Vagina (tissue), 2 donors: ENCODE measurements at regions not wholly inside any gene's neighbourhood (a gene's known extent, or its start where the extent isn't known, plus 50 kb on each side); places are given as distances from the start of the nearest gene placed in this dataset.

ENCODE experiments used
- DNase-seq, 2 donors: peaks; one replicate each; pipeline ENCODE4 v3.0.0-alpha.2; 2017; ENCODE audit errors: extremely low spot score in 2 of 2
- H3K27ac ChIP-seq: fragments of 200-600 bp; sonication (generic); one replicate; pipeline ENCODE4 v1.5.1; 2019
- H3K27me3 ChIP-seq: fragments of 200-600 bp; sonication (generic); one replicate; pipeline ENCODE4 v1.5.1; 2019
- H3K36me3 ChIP-seq, 2 donors: fragments of 200-600 bp; sonication (generic); one replicate each; pipeline ENCODE4 v1.5.1; 2017 to 2019
- H3K4me1 ChIP-seq: fragments of 200-600 bp; sonication (generic); one replicate; pipeline ENCODE4 v1.5.1; 2019
- H3K4me3 ChIP-seq, 2 donors: fragments of 200-600 bp; sonication (generic); 1 replicate in 1 of 2; 2 replicates in 1 of 2; pipeline ENCODE4 v1.5.1; 2016 to 2019
- H3K9me3 ChIP-seq: fragments of 200-600 bp; sonication (generic); one replicate; pipeline ENCODE4 v1.5.1; 2019
- CTCF ChIP-seq, 3 experiments: fragments of 450-650 bp in 2 of 3; fragments of 200-600 bp in 1 of 3; sonication (generic) in 1 of 3; IDR thresholded peaks; one replicate each; pipeline ENCODE4 v1.5.1; 2017 to 2019; ENCODE audit warnings: antibody characterized with exemption in 3 of 3, mild to moderate bottlenecking in 2 of 3, moderate library complexity in 2 of 3
- POLR2A ChIP-seq, 2 donors: fragments of 450-650 bp; IDR thresholded peaks; one replicate each; pipeline ENCODE4 v1.6.1; 2017; ENCODE audit warnings: antibody characterized with exemption in 2 of 2, mild to moderate bottlenecking in 2 of 2, moderate library complexity in 2 of 2
- POLR2AphosphoS5 ChIP-seq, 2 donors: sonication (generic); formaldehyde crosslinking; IDR thresholded peaks; one replicate each; pipeline ENCODE4 v1.9.0; 2017; ENCODE audit warnings: antibody characterized with exemption in 2 of 2, mild to moderate bottlenecking in 2 of 2, low read depth in 1 of 2; ENCODE audit not compliant: insufficient read depth in 1 of 2
- intact Hi-C: fragments of 100-400 bp; cut with DNase I; formaldehyde crosslinking; loops from one replicate; pipeline ENCODE4 v1.15.1; 2023

DNA sequence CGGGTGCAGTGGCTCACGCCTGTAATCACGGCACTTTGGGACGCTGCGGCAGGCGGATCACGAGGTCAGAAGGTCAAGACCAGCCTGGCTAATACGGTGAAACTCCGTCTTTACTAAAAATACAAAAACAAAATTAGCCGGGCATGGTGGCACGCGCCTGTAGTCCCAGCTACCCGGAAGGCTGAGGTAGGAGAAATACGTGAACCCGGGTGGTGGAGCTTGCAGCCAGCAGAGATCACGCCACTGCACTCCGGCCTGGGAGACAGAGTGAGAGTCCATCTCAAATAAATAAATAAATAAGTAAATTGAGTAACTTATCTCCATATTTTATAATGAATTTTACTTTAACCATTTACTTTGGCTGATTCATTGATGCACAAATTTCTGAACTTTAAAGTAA is 1913.3 kb downstream of the PCDH7 start:
- intact Hi-C loops, result no loop called here
- H3K9me3 ChIP-seq, result no peaks in the 10 kb centered on the region
- no peak for DNase-seq
- no peaks in the 10 kb centered on the region for H3K4me1 ChIP-seq
- H3K4me3 ChIP-seq, result no peak overlapping the region
- no peak for TF ChIP-seq POLR2AphosphoS5 (IDR thresholded peaks at IDR 0.05; ENCODE audit: insufficient read depth in 1 of 2, low read depth in 1 of 2)
- no peak for TF ChIP-seq POLR2A (IDR thresholded peaks at IDR 0.05)
- TF ChIP-seq CTCF (IDR thresholded peaks at IDR 0.05), result no peak
- H3K36me3 ChIP-seq, result no peaks in the 10 kb centered on the region
- H3K27ac ChIP-seq, result no peak overlapping the region
- no peaks in the 10 kb centered on the region for H3K27me3 ChIP-seq

DNA sequence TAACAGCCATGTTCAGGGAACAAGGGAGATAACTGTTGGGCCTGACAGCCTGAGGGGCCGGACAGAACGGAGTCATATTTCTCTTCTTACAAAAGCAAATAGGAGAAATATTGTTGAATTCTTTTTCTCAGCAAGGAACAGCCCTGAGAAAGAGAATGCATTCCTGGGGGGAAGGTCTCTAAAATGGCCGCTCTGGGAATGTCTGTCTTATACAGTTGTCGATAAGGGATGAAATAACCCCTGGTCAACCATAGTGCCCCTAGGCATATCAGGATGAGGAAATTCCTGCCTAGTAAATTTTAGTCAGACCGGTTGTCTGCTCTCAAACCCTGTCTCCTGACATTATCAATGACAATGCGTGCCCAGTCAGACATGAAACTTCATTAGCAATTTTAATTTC is 1925.5 kb downstream of the PCDH7 start:
- intact Hi-C loops, result no loop called here
- Histone ChIP-seq H3K9me3 (no peaks in the 10 kb centered on the region), H3K27me3 (no peaks in the 10 kb centered on the region), H3K4me3 (no peak overlapping the region), H3K4me1 (no peaks in the 10 kb centered on the region), H3K27ac (no peak overlapping the region), H3K36me3 (no peaks in the 10 kb centered on the region)
- TF ChIP-seq POLR2AphosphoS5 (IDR thresholded peaks at IDR 0.05; ENCODE audit: insufficient read depth in 1 of 2, low read depth in 1 of 2), result no peak
- no peak for TF ChIP-seq POLR2A (IDR thresholded peaks at IDR 0.05)
- no peak for TF ChIP-seq CTCF (IDR thresholded peaks at IDR 0.05)
- DNase-seq, result no peak

- intact Hi-C loops, result no loop called here
- H3K27ac ChIP-seq, result no peak overlapping the region
- no peaks in the 10 kb centered on the region for H3K9me3 ChIP-seq
- H3K27me3 ChIP-seq, result no peaks in the 10 kb centered on the region
- no peak for TF ChIP-seq POLR2A (IDR thresholded peaks at IDR 0.05)
- no peak for TF ChIP-seq POLR2AphosphoS5 (IDR thresholded peaks at IDR 0.05; ENCODE audit: insufficient read depth in 1 of 2, low read depth in 1 of 2)
- no peak overlapping the region for H3K4me3 ChIP-seq
- no peaks in the 10 kb centered on the region for H3K4me1 ChIP-seq
- DNase-seq, result no peak
- H3K36me3 ChIP-seq, result no peaks in the 10 kb centered on the region
Observed at GRCh38 chr4:32658019-32658418, 1937.8 kb downstream of the PCDH7 start.

DNA sequence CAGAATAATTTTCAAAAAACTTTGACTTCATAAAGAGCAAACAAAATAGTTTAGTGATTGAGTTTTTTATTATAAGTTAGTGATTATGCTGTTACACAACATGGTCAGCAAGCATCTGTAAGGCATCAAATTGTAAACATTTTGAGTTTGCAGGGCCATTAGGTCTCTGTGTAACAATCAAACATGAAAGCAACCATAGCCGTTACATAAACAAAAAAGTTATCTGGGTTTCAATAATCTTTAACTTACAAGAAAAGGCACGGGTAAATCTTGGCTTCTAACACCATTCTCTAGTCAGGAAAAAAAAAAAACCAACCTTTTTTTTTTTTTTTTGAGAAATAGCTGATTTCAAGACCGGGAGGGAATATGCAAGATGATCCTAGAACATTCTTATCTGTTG is 1941.1 kb downstream of the PCDH7 start:
- no peaks in the 10 kb centered on the region for H3K27me3 ChIP-seq
- H3K9me3 ChIP-seq, result no peaks in the 10 kb centered on the region
- no peak for DNase-seq
- no peak overlapping the region for H3K4me3 ChIP-seq
- H3K4me1 ChIP-seq, result no peaks in the 10 kb centered on the region
- intact Hi-C loops, result no loop called here
- H3K27ac ChIP-seq, result no peak overlapping the region
- no peaks in the 10 kb centered on the region for H3K36me3 ChIP-seq
- TF ChIP-seq CTCF (IDR thresholded peaks at IDR 0.05), result no peak
- no peak for TF ChIP-seq POLR2AphosphoS5 (IDR thresholded peaks at IDR 0.05; ENCODE audit: insufficient read depth in 1 of 2, low read depth in 1 of 2)
- TF ChIP-seq POLR2A (IDR thresholded peaks at IDR 0.05), result no peak

- no peak overlapping the region for H3K27ac ChIP-seq
- H3K36me3 ChIP-seq, result no peaks in the 10 kb centered on the region
- H3K27me3 ChIP-seq, result no peaks in the 10 kb centered on the region
- TF ChIP-seq POLR2AphosphoS5 (IDR thresholded peaks at IDR 0.05; ENCODE audit: insufficient read depth in 1 of 2, low read depth in 1 of 2) (no peak), CTCF (IDR thresholded peaks at IDR 0.05) (no peak), POLR2A (IDR thresholded peaks at IDR 0.05) (no peak)
- no peaks in the 10 kb centered on the region for H3K9me3 ChIP-seq
- no peaks in the 10 kb centered on the region for H3K4me1 ChIP-seq
- DNase-seq, result no peak
- H3K4me3 ChIP-seq, result no peak overlapping the region
- intact Hi-C loops, result no loop called here
Observed at GRCh38 chr4:32662803-32663202, 1942.6 kb downstream of the PCDH7 start.

DNA sequence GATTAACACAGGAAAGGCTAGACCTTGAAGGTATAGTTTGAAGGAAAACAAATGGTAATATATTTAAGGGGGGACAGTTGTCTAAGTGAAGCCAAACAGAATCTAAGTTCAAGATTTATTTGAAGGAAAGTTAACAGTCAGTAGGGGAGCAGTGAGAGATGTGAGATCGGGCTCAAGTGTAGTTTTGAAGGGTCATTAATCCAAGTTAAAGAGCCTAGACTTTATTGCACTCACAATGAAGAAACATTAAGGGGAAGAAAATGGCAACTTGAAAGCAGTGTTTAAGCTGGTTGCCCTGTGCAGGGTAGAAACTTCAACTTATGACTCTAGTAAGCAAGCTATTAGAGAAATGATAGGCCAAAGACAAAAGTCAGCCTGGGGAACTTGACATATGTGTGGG is 1952.2 kb downstream of the PCDH7 start:
- Histone ChIP-seq H3K4me3 (no peak overlapping the region), H3K9me3 (no peaks in the 10 kb centered on the region), H3K36me3 (no peaks in the 10 kb centered on the region), H3K27ac (no peak overlapping the region), H3K4me1 (no peaks in the 10 kb centered on the region), H3K27me3 (no peaks in the 10 kb centered on the region)
- no peak for DNase-seq
- intact Hi-C loops, result no loop called here
- TF ChIP-seq POLR2AphosphoS5 (IDR thresholded peaks at IDR 0.05; ENCODE audit: insufficient read depth in 1 of 2, low read depth in 1 of 2) (no peak), POLR2A (IDR thresholded peaks at IDR 0.05) (no peak), CTCF (IDR thresholded peaks at IDR 0.05) (no peak)
